ENCODE measurements at regions not wholly inside any gene's neighbourhood (a gene's known extent, or its start where the extent isn't known, plus 50 kb on each side); places are given as distances from the start of the nearest gene placed in this dataset.

GRCh38 chr10:78651287-78651686, 417.5 kb upstream of the ZMIZ1 start:
- Histone ChIP-seq H3K4me3 (no peak overlapping the region), H3K4me1 (no peaks in the 10 kb centered on the region), H3K27ac (no peak overlapping the region), H3K36me3 (no peaks in the 10 kb centered on the region), H3K9me3 (no peaks in the 10 kb centered on the region), H3K27me3 (no peaks in the 10 kb centered on the region)
- TF ChIP-seq CTCF (IDR thresholded peaks at IDR 0.05): no peak
- ATAC-seq (no peak), DNase-seq (no peak)
- intact Hi-C loops (cut with DNase I): loop anchor here in 1 of 2 donors (10.0 kb wide), 1 partner anchor 606 kb away; no protein-coding TSS in a partner anchor

GRCh38 chr10:78653555-78653954, 415.2 kb upstream of the ZMIZ1 start:
- TF ChIP-seq CTCF (IDR thresholded peaks at IDR 0.05): no peak
- no peaks in the 10 kb centered on the region for H3K36me3 ChIP-seq
- DNase-seq (no peak), ATAC-seq (no peak)
- no peaks in the 10 kb centered on the region for H3K27me3 ChIP-seq
- H3K27ac ChIP-seq: no peak overlapping the region
- no peak overlapping the region for H3K4me3 ChIP-seq
- no peaks in the 10 kb centered on the region for H3K9me3 ChIP-seq
- intact Hi-C loops (cut with DNase I): loop anchor here in 1 of 2 donors (10.0 kb wide), 1 partner anchor 609 kb away; no protein-coding TSS in a partner anchor
- peaks cover 0 to 6% of the 10 kb centered on the region in 2 donors for H3K4me1 ChIP-seq

GRCh38 chr10:78654047-78654590, 414.6 kb upstream of the ZMIZ1 start:
- intact Hi-C loops (cut with DNase I): loop anchor here in 1 of 2 donors (10.0 kb wide), 1 partner anchor 609 kb away; no protein-coding TSS in a partner anchor
- Histone ChIP-seq H3K9me3 (no peaks in the 10 kb centered on the region), H3K36me3 (no peaks in the 10 kb centered on the region), H3K4me1 (peaks cover 0 to 11% of the 10 kb centered on the region in 2 donors), H3K27ac (no peak overlapping the region), H3K27me3 (no peaks in the 10 kb centered on the region), H3K4me3 (no peak overlapping the region)
- no peak for ATAC-seq
- TF ChIP-seq CTCF (IDR thresholded peaks at IDR 0.05): no peak
- no peak for DNase-seq

GRCh38 chr10:78655979-78656378, 412.8 kb upstream of the ZMIZ1 start:
- intact Hi-C loops (cut with DNase I): loop anchor here in 1 of 2 donors (10.0 kb wide), 1 partner anchor 611 kb away; no protein-coding TSS in a partner anchor
- H3K27ac ChIP-seq: peak overlapping the region in 1 of 2 donors; percentile 18
- TF ChIP-seq CTCF (IDR thresholded peaks at IDR 0.05): no peak
- no peak for ATAC-seq
- no peaks in the 10 kb centered on the region for H3K9me3 ChIP-seq
- no peaks in the 10 kb centered on the region for H3K36me3 ChIP-seq
- DNase-seq: no peak
- H3K27me3 ChIP-seq: no peaks in the 10 kb centered on the region
- peaks cover 0 to 11% of the 10 kb centered on the region in 2 donors for H3K4me1 ChIP-seq
- no peak overlapping the region for H3K4me3 ChIP-seq

GRCh38 chr10:78656417-78657162, 412.2 kb upstream of the ZMIZ1 start:
- H3K36me3 ChIP-seq: no peaks in the 10 kb centered on the region
- H3K27ac ChIP-seq: peak overlapping the region in 1 of 2 donors; percentile 18
- no peaks in the 10 kb centered on the region for H3K27me3 ChIP-seq
- no peak overlapping the region for H3K4me3 ChIP-seq
- DNase-seq (peak in 3 of 4 donors; percentile 63 to 81 (median 71)), ATAC-seq (peak; percentile 31)
- intact Hi-C loops (cut with DNase I): loop anchor here in 1 of 2 donors (10.0 kb wide), 1 partner anchor 612 kb away; no protein-coding TSS in a partner anchor
- TF ChIP-seq CTCF (IDR thresholded peaks at IDR 0.05): no peak
- peaks cover 0 to 11% of the 10 kb centered on the region in 2 donors for H3K4me1 ChIP-seq
- no peaks in the 10 kb centered on the region for H3K9me3 ChIP-seq

All from left lung (tissue), 4 donors.